Ishikawa (cell line): ENCODE measurements at regions not wholly inside any gene's neighbourhood (a gene's known extent, or its start where the extent isn't known, plus 50 kb on each side); places are given as distances from the start of the nearest gene placed in this dataset.

Experiments
- CREB1 ChIP-seq: IDR thresholded peaks from 2 replicates; pipeline ENCODE4 v1.6.1; 2012; ENCODE audit warnings: low read depth
- EGR1 ChIP-seq: IDR thresholded peaks from 2 replicates; pipeline ENCODE4 v1.6.1; 2012
- EP300 ChIP-seq: IDR thresholded peaks from 2 replicates; pipeline ENCODE4 v1.6.1; 2012; ENCODE audit warnings: borderline replicate concordance
- FOXM1 ChIP-seq: IDR thresholded peaks from 2 replicates; pipeline ENCODE4 v1.6.1; 2012; ENCODE audit warnings: low read depth, borderline replicate concordance
- MAX ChIP-seq: IDR thresholded peaks from 2 replicates; pipeline ENCODE4 v1.6.1; 2012
- REST ChIP-seq: IDR thresholded peaks from 2 replicates; pipeline ENCODE4 v1.6.1; 2012; ENCODE audit warnings: low read depth, mild to moderate bottlenecking
- TAF1 ChIP-seq: IDR thresholded peaks from 2 replicates; pipeline ENCODE4 v1.6.1; 2012; ENCODE audit warnings: low read depth, mild to moderate bottlenecking
- TCF12 ChIP-seq: IDR thresholded peaks from 2 replicates; pipeline ENCODE4 v1.6.1; 2012; ENCODE audit warnings: low read depth
- TEAD4 ChIP-seq: IDR thresholded peaks from 2 replicates; pipeline ENCODE4 v1.6.1; 2012
- USF1 ChIP-seq: IDR thresholded peaks from 2 replicates; pipeline ENCODE4 v1.6.1; 2012
- YY1 ChIP-seq: IDR thresholded peaks from 2 replicates; pipeline ENCODE4 v1.6.1; 2012; ENCODE audit warnings: low read depth
- ZBTB7A ChIP-seq: IDR thresholded peaks from 2 replicates; pipeline ENCODE4 v1.6.1; 2012; ENCODE audit warnings: low read depth

- TF ChIP-seq MAX (no peak), TAF1 (no peak), EGR1 (no peak), ZBTB7A (no peak), REST (no peak), USF1 (no peak), TEAD4 (no peak), YY1 (no peak), CREB1 (no peak), TCF12 (no peak), FOXM1 (no peak), EP300 (no peak)
Observed at GRCh38 chr2:217060951-217061547, 201.2 kb upstream of the TNP1 start.
